Astrocyte (in vitro differentiated cells and primary cell): ENCODE measurements at regions not wholly inside any gene's neighbourhood (a gene's known extent, or its start where the extent isn't known, plus 50 kb on each side); places are given as distances from the start of the nearest gene placed in this dataset.

Source experiments
- EZH2 ChIP-seq: IDR thresholded peaks from 2 replicates; pipeline ENCODE4 v1.6.1; 2012; ENCODE audit warnings: mild to moderate bottlenecking, low read length, inconsistent platforms; ENCODE audit not compliant: insufficient read depth
- TF ChIP-seq, protein P1 (sequence below): IDR thresholded peaks from 2 replicates; pipeline ENCODE4 v1.5.1; 2011; ENCODE audit warnings: low read depth, mild to moderate bottlenecking, inconsistent platforms, low read length, moderate library complexity; ENCODE audit not compliant: insufficient read depth

DNA sequence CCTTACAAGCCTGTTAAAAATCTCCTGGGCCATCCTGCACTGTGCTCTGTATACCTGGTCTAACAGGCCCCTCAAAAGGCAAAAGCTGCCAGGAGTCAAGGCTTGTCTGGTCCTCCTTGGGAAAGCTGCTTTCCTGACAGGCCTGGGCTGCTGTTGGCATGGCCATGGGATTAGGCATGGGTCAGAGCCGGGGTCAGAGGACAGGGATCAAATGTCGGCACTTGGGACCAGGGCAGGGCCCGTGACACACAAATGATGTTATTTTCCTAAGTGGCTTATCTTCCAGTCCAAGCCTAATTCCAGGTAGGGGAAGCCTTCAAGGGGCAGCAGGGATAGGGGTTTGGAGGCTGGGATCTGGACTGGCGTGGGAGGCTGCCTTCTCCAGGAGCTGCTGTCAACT, 191.5 kb upstream of the GPR26 start:
- TF ChIP-seq, protein P1, sequence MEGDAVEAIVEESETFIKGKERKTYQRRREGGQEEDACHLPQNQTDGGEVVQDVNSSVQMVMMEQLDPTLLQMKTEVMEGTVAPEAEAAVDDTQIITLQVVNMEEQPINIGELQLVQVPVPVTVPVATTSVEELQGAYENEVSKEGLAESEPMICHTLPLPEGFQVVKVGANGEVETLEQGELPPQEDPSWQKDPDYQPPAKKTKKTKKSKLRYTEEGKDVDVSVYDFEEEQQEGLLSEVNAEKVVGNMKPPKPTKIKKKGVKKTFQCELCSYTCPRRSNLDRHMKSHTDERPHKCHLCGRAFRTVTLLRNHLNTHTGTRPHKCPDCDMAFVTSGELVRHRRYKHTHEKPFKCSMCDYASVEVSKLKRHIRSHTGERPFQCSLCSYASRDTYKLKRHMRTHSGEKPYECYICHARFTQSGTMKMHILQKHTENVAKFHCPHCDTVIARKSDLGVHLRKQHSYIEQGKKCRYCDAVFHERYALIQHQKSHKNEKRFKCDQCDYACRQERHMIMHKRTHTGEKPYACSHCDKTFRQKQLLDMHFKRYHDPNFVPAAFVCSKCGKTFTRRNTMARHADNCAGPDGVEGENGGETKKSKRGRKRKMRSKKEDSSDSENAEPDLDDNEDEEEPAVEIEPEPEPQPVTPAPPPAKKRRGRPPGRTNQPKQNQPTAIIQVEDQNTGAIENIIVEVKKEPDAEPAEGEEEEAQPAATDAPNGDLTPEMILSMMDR = no peak
- no peak for TF ChIP-seq EZH2
